Peyer's patch (tissue), 4 donors: ENCODE measurements at regions not wholly inside any gene's neighbourhood (a gene's known extent, or its start where the extent isn't known, plus 50 kb on each side); places are given as distances from the start of the nearest gene placed in this dataset.

Experiments used
- DNase-seq, 3 donors: peaks; one replicate each; pipeline ENCODE4 v3.0.0-alpha.2; 2017 to 2019
- H3K27ac ChIP-seq, 4 donors: fragments of 200-600 bp; sonication (generic); one replicate each; pipeline ENCODE4 v1.5.1; 2016 to 2019
- H3K27me3 ChIP-seq, 2 donors: fragments of 200-600 bp; sonication (generic); one replicate each; pipeline ENCODE4 v1.5.1; 2019
- H3K36me3 ChIP-seq, 3 donors: fragments of 200-600 bp; sonication (generic); one replicate each; pipeline ENCODE4 v1.5.1; 2016 to 2019
- H3K4me1 ChIP-seq, 4 donors: fragments of 200-600 bp; sonication (generic); one replicate each; pipeline ENCODE4 v1.5.1; 2016 to 2019
- H3K4me3 ChIP-seq, 4 donors: fragments of 200-600 bp; sonication (generic); 1 replicate in 3 of 4; 2 replicates in 1 of 4; pipeline ENCODE4 v1.5.1; 2016 to 2019; ENCODE audit warnings: mild to moderate bottlenecking in 1 of 4
- H3K9me3 ChIP-seq, 4 donors: fragments of 200-600 bp; sonication (generic); one replicate each; pipeline ENCODE4 v1.5.1; 2016 to 2019; ENCODE audit warnings: mild to moderate bottlenecking in 1 of 4
- POLR2A ChIP-seq, 2 donors: fragments of 450-650 bp; IDR thresholded peaks; one replicate each; pipeline ENCODE4 v1.5.1; 2017; ENCODE audit warnings: antibody characterized with exemption in 2 of 2, mild to moderate bottlenecking in 2 of 2, moderate library complexity in 2 of 2
- TF ChIP-seq, protein P1 (sequence below), 6 experiments: fragments of 450-650 bp in 4 of 6; fragments of 200-600 bp in 2 of 6; sonication (generic) in 1 of 6; IDR thresholded peaks; one replicate each; pipeline ENCODE4 v1.5.1; 2017 to 2019; ENCODE audit warnings: antibody characterized with exemption in 6 of 6, mild to moderate bottlenecking in 3 of 6, moderate library complexity in 1 of 6

DNA sequence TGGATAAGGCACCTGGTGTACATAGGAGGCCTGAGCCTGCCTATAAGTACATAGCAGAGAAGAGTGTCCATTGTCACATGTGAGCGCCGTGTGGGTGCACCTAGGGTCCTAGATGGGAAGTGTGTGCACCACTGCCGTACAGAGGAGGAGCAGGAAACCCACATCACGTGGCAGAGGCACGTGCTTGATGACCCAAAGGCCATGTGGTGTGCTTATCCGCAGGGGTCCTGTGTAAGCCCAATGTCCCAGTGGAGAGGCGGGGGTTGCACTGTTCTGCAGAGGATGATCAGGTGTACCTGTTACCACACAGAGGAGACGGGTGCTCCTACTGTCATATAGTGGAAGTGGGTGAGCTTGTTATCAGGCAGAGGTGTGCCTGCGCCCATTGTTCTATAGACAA is 354.1 kb upstream of the IRX2 start:
- Histone ChIP-seq H3K27me3 (no peaks in the 10 kb centered on the region), H3K4me1 (no peaks in the 10 kb centered on the region), H3K36me3 (no peaks in the 10 kb centered on the region), H3K27ac (no peak overlapping the region), H3K4me3 (no peak overlapping the region), H3K9me3 (no peaks in the 10 kb centered on the region)
- DNase-seq, result no peak
- no peak for TF ChIP-seq POLR2A (IDR thresholded peaks at IDR 0.05)
- TF ChIP-seq, protein P1, sequence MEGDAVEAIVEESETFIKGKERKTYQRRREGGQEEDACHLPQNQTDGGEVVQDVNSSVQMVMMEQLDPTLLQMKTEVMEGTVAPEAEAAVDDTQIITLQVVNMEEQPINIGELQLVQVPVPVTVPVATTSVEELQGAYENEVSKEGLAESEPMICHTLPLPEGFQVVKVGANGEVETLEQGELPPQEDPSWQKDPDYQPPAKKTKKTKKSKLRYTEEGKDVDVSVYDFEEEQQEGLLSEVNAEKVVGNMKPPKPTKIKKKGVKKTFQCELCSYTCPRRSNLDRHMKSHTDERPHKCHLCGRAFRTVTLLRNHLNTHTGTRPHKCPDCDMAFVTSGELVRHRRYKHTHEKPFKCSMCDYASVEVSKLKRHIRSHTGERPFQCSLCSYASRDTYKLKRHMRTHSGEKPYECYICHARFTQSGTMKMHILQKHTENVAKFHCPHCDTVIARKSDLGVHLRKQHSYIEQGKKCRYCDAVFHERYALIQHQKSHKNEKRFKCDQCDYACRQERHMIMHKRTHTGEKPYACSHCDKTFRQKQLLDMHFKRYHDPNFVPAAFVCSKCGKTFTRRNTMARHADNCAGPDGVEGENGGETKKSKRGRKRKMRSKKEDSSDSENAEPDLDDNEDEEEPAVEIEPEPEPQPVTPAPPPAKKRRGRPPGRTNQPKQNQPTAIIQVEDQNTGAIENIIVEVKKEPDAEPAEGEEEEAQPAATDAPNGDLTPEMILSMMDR (IDR thresholded peaks at IDR 0.05), result no peak

DNA sequence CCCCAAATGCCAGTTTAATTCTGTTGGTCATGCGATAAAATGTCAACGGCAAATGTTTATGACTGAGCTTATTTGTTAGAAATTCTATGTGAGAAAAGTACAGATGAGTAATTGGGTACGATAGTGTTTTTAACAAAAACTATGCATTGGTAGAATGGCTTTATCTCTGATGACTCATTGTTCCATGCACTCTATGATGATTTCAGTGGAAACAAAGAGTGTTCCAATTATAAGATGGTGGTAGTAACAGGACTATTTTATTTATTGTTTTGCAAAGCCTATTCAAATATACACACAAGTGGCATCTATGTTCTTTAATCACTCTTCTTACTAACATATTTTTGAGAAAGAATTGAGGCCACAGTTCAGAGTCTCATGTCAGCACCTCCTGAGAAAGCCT is 353.7 kb upstream of the IRX2 start:
- H3K36me3 ChIP-seq, result no peaks in the 10 kb centered on the region
- no peaks in the 10 kb centered on the region for H3K9me3 ChIP-seq
- no peaks in the 10 kb centered on the region for H3K27me3 ChIP-seq
- no peak for TF ChIP-seq POLR2A (IDR thresholded peaks at IDR 0.05)
- TF ChIP-seq, protein P1 (IDR thresholded peaks at IDR 0.05), result no peak
- no peak overlapping the region for H3K4me3 ChIP-seq
- no peaks in the 10 kb centered on the region for H3K4me1 ChIP-seq
- H3K27ac ChIP-seq, result no peak overlapping the region
- DNase-seq, result no peak

DNA sequence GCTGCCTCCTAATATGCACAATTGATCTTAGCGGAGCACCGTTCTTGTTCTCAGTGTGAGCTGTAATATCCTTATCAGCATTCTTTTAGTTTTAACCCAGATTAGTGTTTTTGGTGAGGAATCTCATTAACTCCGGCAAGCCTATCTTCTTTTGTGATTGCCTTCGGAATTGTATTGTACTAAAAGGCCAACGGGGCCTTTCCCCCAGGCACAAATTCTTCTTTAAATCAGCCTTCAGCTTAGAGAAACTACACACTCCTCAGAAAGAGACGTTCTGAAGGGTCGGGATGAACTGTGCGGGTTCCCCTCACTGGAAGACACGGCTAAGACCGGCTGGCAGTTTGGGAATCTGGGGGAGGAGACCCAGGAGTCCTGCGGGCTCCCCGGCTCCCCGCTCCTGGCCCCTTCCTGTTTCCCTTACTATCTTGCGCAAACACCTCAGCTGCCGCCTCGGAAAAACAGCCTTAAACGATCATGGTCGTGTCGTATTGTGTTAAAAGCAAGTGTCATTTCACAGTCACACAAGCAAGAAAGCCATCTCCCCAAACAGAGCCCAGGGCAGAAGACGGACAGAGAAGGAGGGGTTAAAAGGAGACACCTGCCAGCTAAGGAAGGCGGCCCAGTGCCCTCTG is 353.1 kb upstream of the IRX2 start:
- no peak for TF ChIP-seq POLR2A (IDR thresholded peaks at IDR 0.05)
- TF ChIP-seq, protein P1 (IDR thresholded peaks at IDR 0.05), result no peak
- no peaks in the 10 kb centered on the region for H3K9me3 ChIP-seq
- DNase-seq, result no peak
- no peak overlapping the region for H3K27ac ChIP-seq
- no peak overlapping the region for H3K4me3 ChIP-seq
- H3K27me3 ChIP-seq, result no peaks in the 10 kb centered on the region
- H3K36me3 ChIP-seq, result no peaks in the 10 kb centered on the region
- H3K4me1 ChIP-seq, result no peaks in the 10 kb centered on the region

DNA sequence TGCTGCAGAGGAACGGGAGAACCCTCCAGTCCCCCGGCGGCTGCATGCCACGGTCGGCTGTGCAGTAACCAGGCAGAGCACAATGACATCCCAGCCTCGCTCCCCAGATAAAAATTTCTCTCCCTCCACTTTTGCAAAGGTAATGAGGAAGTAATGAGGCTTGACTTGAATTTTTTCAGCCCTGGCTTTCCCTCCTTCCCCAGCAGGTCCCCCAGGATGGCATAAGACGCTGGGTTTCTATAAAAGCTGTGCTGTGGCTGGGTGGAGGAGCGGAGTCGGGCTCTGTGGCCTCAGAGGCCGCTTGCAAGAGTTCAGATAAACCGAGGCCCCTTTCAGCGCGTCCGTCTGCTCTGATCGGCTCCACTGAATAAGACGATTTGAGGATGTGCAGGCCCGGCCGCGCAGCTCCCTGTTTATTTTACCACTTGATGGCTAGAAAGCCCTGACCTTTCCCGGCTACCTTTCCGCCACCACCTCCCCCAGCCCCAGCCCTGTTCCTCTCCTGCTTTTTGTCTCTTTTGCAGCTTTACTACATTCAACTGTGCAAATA is 351.9 kb upstream of the IRX2 start:
- Histone ChIP-seq H3K9me3 (no peaks in the 10 kb centered on the region), H3K27ac (no peak overlapping the region), H3K4me1 (no peaks in the 10 kb centered on the region), H3K4me3 (no peak overlapping the region), H3K27me3 (no peaks in the 10 kb centered on the region), H3K36me3 (no peaks in the 10 kb centered on the region)
- DNase-seq, result no peak
- TF ChIP-seq, protein P1 (IDR thresholded peaks at IDR 0.05), result no peak
- no peak for TF ChIP-seq POLR2A (IDR thresholded peaks at IDR 0.05)

- no peak for TF ChIP-seq POLR2A (IDR thresholded peaks at IDR 0.05)
- TF ChIP-seq, protein P1 (IDR thresholded peaks at IDR 0.05), result no peak
- no peaks in the 10 kb centered on the region for H3K9me3 ChIP-seq
- H3K4me1 ChIP-seq, result no peaks in the 10 kb centered on the region
- H3K4me3 ChIP-seq, result no peak overlapping the region
- DNase-seq, result no peak
- H3K27me3 ChIP-seq, result no peaks in the 10 kb centered on the region
- H3K36me3 ChIP-seq, result no peaks in the 10 kb centered on the region
- H3K27ac ChIP-seq, result no peak overlapping the region
Measured at GRCh38 chr5:3102531-3102930, 351.1 kb upstream of the IRX2 start.
